A549 (cell line): ENCODE measurements at regions not wholly inside any gene's neighbourhood (a gene's known extent, or its start where the extent isn't known, plus 50 kb on each side); places are given as distances from the start of the nearest gene placed in this dataset.

Experiments
- ATAC-seq, 2 experiments: fragments of 200-7000 bp in 1 of 2; fragments of >200 bp in 1 of 2; cut with Nextera tagmentation in 1 of 2; cut with Tn5 transposase in 1 of 2; 3 replicates each; pipeline versions ENCODE4 v1.8.0 to v1.9.1; 2018 to 2020; ENCODE audit warnings: mild to moderate bottlenecking in 1 of 2, moderate library complexity in 1 of 2
- CTCF ChIA-PET: fragments of 300-600 bp; sonication (Branson Sonifier 250); formaldehyde crosslinking; extraction: SDS; loops from one replicate; lab custom pipeline; 2021; ENCODE audit warnings: antibody characterized with exemption, inconsistent platforms; lab: Yijun Ruan, JAX
- POLR2A ChIA-PET: fragments of 350-600 bp; formaldehyde crosslinking; extraction: SDS; loops from one replicate; lab custom pipeline; 2021; ENCODE audit warnings: antibody characterized with exemption, inconsistent platforms; lab: Yijun Ruan, JAX
- DNase-seq, 2 experiments: peaks; one replicate each; pipeline versions ENCODE4 v3.0.0 to v3.0.0-alpha.2; 2011 to 2016; ENCODE audit warnings: low read depth in 1 of 2, low spot score in 1 of 2
- FAIRE-seq: peaks from 2 replicates; lab custom pipeline; 2011; peaks lifted over from hg19 to GRCh38; lab: Jason Lieb, UNC
- H3K27ac ChIP-seq, 2 experiments: fragments of >200 bp; sonication (Bioruptor Twin); formaldehyde crosslinking; 3 replicates each; pipeline ENCODE4 v1.5.1; 2016 to 2017
- H3K4me1 ChIP-seq: fragments of >200 bp; sonication (Bioruptor Twin); formaldehyde crosslinking; 3 replicates; pipeline ENCODE4 v1.6.1; 2016
- H3K4me2 ChIP-seq: fragments of >200 bp; sonication (Bioruptor Twin); formaldehyde crosslinking; 3 replicates; pipeline ENCODE4 v1.6.1; 2016
- H3K4me3 ChIP-seq: fragments of >200 bp; sonication (Bioruptor Twin); formaldehyde crosslinking; 3 replicates; pipeline ENCODE4 v1.5.1; 2016
- H3K9me3 ChIP-seq: fragments of >200 bp; sonication (Bioruptor Twin); formaldehyde crosslinking; 3 replicates; pipeline ENCODE4 v1.6.1; 2016
- CHD4 ChIP-seq: fragments of 200-600 bp; sonication (generic); IDR thresholded peaks from 2 replicates; pipeline ENCODE4 v1.6.1; 2016; ENCODE audit warnings: antibody characterized with exemption, mild to moderate bottlenecking, borderline replicate concordance
- EP300 ChIP-seq, 2 experiments: fragments of >200 bp; sonication (Bioruptor Twin); formaldehyde crosslinking; IDR thresholded peaks; 2 replicates in 1 of 2; 3 replicates in 1 of 2; pipeline ENCODE4 v1.6.1; 2016 to 2017
- FOSL2 ChIP-seq, 2 experiments: fragments of 450-650 bp in 1 of 2; fragments of >200 bp in 1 of 2; sonication (Bioruptor Twin) in 1 of 2; formaldehyde crosslinking; IDR thresholded peaks; 2 replicates each; pipeline versions ENCODE4 v1.5.0 to v1.6.1; 2016 to 2020; ENCODE audit warnings: mild to moderate bottlenecking in 1 of 2, moderate library complexity in 1 of 2
- JUNB ChIP-seq: fragments of >200 bp; sonication (Bioruptor Twin); formaldehyde crosslinking; IDR thresholded peaks from 2 replicates; pipeline ENCODE4 v1.6.1; 2016
- KDM1A ChIP-seq: fragments of 200-600 bp; sonication (generic); IDR thresholded peaks from 2 replicates; pipeline ENCODE4 v1.6.1; 2016; ENCODE audit warnings: low read depth, mild to moderate bottlenecking
- PHF8 ChIP-seq: fragments of 200-600 bp; sonication (generic); IDR thresholded peaks from 2 replicates; pipeline ENCODE4 v1.6.1; 2016; ENCODE audit warnings: low read depth, mild to moderate bottlenecking, antibody characterized with exemption, moderate library complexity, borderline replicate concordance
- RAD21 ChIP-seq, 2 experiments: fragments of >200 bp in 1 of 2; sonication (Bioruptor Twin) in 1 of 2; formaldehyde crosslinking in 1 of 2; IDR thresholded peaks in 1 of 2; conservative IDR thresholded peaks in 1 of 2; 2 replicates in 1 of 2; 3 replicates in 1 of 2; pipeline ENCODE4 v1.6.1; 2012 to 2018; ENCODE audit warnings: inconsistent platforms in 1 of 2
- RARB ChIP-seq: fragments of 250-450 bp; sonication (Bioruptor Pico); IDR thresholded peaks from 2 replicates; pipeline ENCODE4 v1.8.0; 2021; ENCODE audit warnings: mild to moderate bottlenecking, moderate library complexity
- RCOR1 ChIP-seq: fragments of 150-350 bp; IDR thresholded peaks from 2 replicates; pipeline ENCODE4 v1.6.1; 2014; ENCODE audit warnings: antibody characterized with exemption, low read length, low read depth
- SMC3 ChIP-seq: fragments of >200 bp; sonication (Bioruptor Twin); formaldehyde crosslinking; IDR thresholded peaks from 3 replicates; pipeline ENCODE4 v1.6.1; 2018; ENCODE audit warnings: inconsistent platforms
- whole genome bisulfite sequencing: methylation state at CpG from one replicate; pipeline ENCODE4 v1.1.6; 2017; ENCODE audit errors: missing lambda C conversion rate; 5-methylcytosine and 5-hydroxymethylcytosine counted together
- TF ChIP-seq, protein P1 (sequence below): IDR thresholded peaks from 2 replicates; pipeline ENCODE4 v1.6.1; 2012
- TF ChIP-seq, protein P2 (sequence below): fragments of >200 bp; sonication (Bioruptor Twin); formaldehyde crosslinking; IDR thresholded peaks from 3 replicates; pipeline ENCODE4 v1.6.1; 2016
- TF ChIP-seq, protein P3 (sequence below): fragments of 200-600 bp; sonication (generic); IDR thresholded peaks from 2 replicates; pipeline ENCODE4 v1.6.1; 2016; ENCODE audit warnings: antibody characterized with exemption, mild to moderate bottlenecking, moderate library complexity
- TF ChIP-seq, protein P4 (sequence below): IDR thresholded peaks from 2 replicates; pipeline ENCODE4 v1.6.1; 2012; ENCODE audit warnings: low read depth, borderline replicate concordance
- TF ChIP-seq, protein P5 (sequence below): fragments of 450-650 bp; IDR thresholded peaks from 2 replicates; pipeline ENCODE4 v1.6.1; 2014; ENCODE audit warnings: antibody characterized with exemption
- TF ChIP-seq, protein P6 (sequence below): fragments of 250-450 bp; sonication (Bioruptor Pico); IDR thresholded peaks from 2 replicates; pipeline ENCODE4 v1.5.0; 2020; ENCODE audit warnings: low read depth, mild to moderate bottlenecking, moderate library complexity

DNA sequence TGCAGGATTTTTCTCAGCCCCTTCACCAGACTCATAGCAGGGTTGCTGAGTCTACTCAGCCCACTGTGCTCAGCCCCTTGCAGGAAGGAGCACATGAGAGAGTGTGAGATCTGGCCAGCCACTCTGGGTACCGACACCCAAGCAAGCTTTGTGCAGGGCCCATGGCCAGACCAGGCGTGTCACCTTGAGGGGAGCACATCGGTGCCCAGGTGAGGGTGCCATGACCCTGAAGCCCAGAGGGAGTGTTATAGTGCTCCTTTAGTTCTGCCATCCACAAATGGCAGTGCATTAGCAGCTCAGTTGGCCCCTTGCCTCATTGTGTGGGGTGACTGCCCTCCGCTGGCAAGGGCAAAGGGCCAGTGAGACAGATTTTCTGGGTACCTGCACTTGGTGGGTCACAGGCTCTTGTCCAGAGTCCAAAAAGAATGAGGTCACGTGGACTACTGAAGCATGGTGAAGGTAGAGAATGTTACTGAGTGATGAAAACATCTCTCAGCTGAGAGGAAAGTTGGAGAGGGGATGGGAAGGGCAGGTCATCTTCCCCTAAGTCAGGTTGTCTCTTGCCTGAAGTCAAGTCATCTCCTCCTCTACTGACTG is 181.8 kb downstream of the MACC1 start:
- 78% methylated on average over 2 of the region's 5 CpGs for WGBS
- TF ChIP-seq, protein P1, sequence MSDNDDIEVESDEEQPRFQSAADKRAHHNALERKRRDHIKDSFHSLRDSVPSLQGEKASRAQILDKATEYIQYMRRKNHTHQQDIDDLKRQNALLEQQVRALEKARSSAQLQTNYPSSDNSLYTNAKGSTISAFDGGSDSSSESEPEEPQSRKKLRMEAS = no peak
- TF ChIP-seq RARB (CRISPR knock-in tag) = no peak
- 0 out of 5 replicates have a peak, but pooled peaks of 1 of the 2 experiments have one; percentile 17 for TF ChIP-seq RAD21 (conservative IDR thresholded peaks at IDR 0.05 in 1 of 2, IDR thresholded peaks at IDR 0.05 in 1 of 2)
- TF ChIP-seq JUNB = no peak
- no peak for TF ChIP-seq RCOR1
- TF ChIP-seq, protein P2, sequence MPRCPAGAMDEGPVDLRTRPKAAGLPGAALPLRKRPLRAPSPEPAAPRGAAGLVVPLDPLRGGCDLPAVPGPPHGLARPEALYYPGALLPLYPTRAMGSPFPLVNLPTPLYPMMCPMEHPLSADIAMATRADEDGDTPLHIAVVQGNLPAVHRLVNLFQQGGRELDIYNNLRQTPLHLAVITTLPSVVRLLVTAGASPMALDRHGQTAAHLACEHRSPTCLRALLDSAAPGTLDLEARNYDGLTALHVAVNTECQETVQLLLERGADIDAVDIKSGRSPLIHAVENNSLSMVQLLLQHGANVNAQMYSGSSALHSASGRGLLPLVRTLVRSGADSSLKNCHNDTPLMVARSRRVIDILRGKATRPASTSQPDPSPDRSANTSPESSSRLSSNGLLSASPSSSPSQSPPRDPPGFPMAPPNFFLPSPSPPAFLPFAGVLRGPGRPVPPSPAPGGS = no peak
- Histone ChIP-seq H3K9me3 (no peaks in the 10 kb centered on the region), H3K4me3 (no peak overlapping the region), H3K4me2 (no peak overlapping the region), H3K4me1 (peaks cover 16% of the 10 kb centered on the region), H3K27ac (peak overlapping the region in 1 of 2 experiments; percentile 24; a peak in 1 of 6 replicates)
- ChIA-PET CTCF (interaction anchor here (1.1 kb wide), 1 partner anchor 288 kb away, joined by 3 read pairs; no protein-coding TSS in a partner anchor), POLR2A (no interaction called here)
- ATAC-seq (no peak), FAIRE-seq (no peak), DNase-seq (no peak)

DNA sequence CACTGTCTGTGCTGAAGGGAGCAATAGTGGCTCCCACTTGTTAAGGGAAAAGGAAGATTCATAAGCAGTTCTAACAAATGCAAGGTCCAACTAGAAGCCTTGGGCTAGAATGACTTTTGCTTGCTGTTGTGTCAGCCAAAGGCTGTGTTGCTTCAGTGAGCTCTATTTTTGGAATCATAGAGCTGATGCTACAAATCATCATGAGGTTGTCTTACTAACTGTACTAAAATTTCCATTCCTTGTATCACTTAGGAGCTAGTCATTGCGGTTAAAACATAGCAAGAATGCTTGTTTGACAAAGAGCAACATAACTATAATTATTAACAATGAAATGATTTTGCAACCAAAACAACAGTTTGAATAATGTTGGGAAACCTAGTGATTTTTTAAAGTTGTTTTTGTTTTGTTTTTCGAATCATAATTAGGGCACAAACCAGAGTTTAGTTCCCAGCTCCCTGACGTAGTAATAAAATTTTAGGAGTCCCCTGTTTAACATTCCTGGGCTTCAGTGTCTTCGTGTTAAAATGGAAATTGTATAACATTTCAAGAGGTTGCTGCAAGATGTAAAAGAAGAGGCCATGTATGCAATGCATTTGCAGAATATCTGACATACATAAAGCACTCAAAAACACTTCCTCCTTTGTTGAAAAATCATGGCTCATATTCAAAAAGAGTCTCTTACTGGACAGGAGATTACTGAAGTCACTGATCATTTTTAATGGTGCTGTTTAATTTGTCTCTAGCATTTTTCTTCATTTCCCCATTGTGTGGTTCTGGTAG is 183.4 kb downstream of the MACC1 start:
- H3K4me2 ChIP-seq = peak overlapping the region; percentile 29
- H3K4me3 ChIP-seq = no peak overlapping the region
- peak in 1 of 2 experiments; percentile 5 for DNase-seq
- H3K4me1 ChIP-seq = peaks cover 16% of the 10 kb centered on the region
- ChIA-PET CTCF (no interaction called here), POLR2A (no interaction called here)
- TF ChIP-seq FOSL2 (IDR thresholded peaks at IDR 0.05) (no peak), FOSL2 (CRISPR knock-in tag; IDR thresholded peaks at IDR 0.05) (peak; percentile 33; the same call in 1 of the 2 replicates)
- TF ChIP-seq, protein P3, sequence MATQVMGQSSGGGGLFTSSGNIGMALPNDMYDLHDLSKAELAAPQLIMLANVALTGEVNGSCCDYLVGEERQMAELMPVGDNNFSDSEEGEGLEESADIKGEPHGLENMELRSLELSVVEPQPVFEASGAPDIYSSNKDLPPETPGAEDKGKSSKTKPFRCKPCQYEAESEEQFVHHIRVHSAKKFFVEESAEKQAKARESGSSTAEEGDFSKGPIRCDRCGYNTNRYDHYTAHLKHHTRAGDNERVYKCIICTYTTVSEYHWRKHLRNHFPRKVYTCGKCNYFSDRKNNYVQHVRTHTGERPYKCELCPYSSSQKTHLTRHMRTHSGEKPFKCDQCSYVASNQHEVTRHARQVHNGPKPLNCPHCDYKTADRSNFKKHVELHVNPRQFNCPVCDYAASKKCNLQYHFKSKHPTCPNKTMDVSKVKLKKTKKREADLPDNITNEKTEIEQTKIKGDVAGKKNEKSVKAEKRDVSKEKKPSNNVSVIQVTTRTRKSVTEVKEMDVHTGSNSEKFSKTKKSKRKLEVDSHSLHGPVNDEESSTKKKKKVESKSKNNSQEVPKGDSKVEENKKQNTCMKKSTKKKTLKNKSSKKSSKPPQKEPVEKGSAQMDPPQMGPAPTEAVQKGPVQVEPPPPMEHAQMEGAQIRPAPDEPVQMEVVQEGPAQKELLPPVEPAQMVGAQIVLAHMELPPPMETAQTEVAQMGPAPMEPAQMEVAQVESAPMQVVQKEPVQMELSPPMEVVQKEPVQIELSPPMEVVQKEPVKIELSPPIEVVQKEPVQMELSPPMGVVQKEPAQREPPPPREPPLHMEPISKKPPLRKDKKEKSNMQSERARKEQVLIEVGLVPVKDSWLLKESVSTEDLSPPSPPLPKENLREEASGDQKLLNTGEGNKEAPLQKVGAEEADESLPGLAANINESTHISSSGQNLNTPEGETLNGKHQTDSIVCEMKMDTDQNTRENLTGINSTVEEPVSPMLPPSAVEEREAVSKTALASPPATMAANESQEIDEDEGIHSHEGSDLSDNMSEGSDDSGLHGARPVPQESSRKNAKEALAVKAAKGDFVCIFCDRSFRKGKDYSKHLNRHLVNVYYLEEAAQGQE = no peak
- WGBS = 53% methylated on average over 4 of the region's 4 CpGs
- H3K27ac ChIP-seq = no peak overlapping the region
- FAIRE-seq = peak; percentile 49
- ATAC-seq = 0 out of 6 replicates have a peak, but pooled peaks of 1 of the 2 experiments have one; percentile 30
- H3K9me3 ChIP-seq = no peaks in the 10 kb centered on the region

DNA sequence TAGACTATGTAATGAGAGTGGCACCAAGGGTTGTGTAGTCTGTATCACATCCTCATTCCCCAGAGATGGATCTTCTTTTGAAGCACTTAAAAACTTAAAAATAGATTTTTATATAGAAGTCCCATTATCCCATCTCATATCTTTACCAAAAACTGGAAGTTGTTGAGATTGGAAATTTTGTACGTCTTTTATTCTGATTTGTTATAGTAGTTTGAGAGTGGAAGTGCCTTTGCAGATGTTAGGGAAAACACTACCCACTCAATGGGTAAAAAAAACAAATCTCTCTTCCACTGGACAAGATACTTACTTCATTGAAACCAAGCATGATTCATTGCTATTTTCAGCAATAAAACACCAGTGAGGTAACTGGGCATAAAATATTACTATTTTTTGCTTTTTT is 184.4 kb downstream of the MACC1 start:
- no peak for ATAC-seq
- no peak for FAIRE-seq
- no peak for DNase-seq
- CTCF ChIA-PET = no interaction called here
- H3K4me1 ChIP-seq = peaks cover 16% of the 10 kb centered on the region
- no peak overlapping the region for H3K4me2 ChIP-seq
- no peak overlapping the region for H3K27ac ChIP-seq
- H3K4me3 ChIP-seq = no peak overlapping the region
- H3K9me3 ChIP-seq = no peaks in the 10 kb centered on the region; the same call in 2 of the 3 replicates
- POLR2A ChIA-PET = no interaction called here
- WGBS = 78% methylated on average over 1 of the region's 1 CpG
- no peak for TF ChIP-seq EP300 (IDR thresholded peaks at IDR 0.05)
- TF ChIP-seq, protein P4, sequence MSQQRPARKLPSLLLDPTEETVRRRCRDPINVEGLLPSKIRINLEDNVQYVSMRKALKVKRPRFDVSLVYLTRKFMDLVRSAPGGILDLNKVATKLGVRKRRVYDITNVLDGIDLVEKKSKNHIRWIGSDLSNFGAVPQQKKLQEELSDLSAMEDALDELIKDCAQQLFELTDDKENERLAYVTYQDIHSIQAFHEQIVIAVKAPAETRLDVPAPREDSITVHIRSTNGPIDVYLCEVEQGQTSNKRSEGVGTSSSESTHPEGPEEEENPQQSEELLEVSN = no peak
- TF ChIP-seq RARB (CRISPR knock-in tag) = no peak
- TF ChIP-seq, protein P5, sequence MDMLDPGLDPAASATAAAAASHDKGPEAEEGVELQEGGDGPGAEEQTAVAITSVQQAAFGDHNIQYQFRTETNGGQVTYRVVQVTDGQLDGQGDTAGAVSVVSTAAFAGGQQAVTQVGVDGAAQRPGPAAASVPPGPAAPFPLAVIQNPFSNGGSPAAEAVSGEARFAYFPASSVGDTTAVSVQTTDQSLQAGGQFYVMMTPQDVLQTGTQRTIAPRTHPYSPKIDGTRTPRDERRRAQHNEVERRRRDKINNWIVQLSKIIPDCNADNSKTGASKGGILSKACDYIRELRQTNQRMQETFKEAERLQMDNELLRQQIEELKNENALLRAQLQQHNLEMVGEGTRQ = no peak
- TF ChIP-seq PHF8 = no peak
- TF ChIP-seq, protein P6, sequence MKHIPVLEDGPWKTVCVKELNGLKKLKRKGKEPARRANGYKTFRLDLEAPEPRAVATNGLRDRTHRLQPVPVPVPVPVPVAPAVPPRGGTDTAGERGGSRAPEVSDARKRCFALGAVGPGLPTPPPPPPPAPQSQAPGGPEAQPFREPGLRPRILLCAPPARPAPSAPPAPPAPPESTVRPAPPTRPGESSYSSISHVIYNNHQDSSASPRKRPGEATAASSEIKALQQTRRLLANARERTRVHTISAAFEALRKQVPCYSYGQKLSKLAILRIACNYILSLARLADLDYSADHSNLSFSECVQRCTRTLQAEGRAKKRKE = no peak
- no peak for TF ChIP-seq KDM1A
- no peak for TF ChIP-seq CHD4
- no peak for TF ChIP-seq SMC3
